ENCODE measurements at regions not wholly inside any gene's neighbourhood (a gene's known extent, or its start where the extent isn't known, plus 50 kb on each side); places are given as distances from the start of the nearest gene placed in this dataset.

GRCh38 chr21:26238646-26239045, 68.1 kb upstream of the APP start:
- TF ChIP-seq CTCF (conservative IDR thresholded peaks at IDR 0.05; ENCODE audit: low read depth in 2 of 2) (no peak), EZH2phosphoT487 (IDR thresholded peaks at IDR 0.05; ENCODE audit: unreplicated experiment) (no peak), CREB1 (CRISPR knock-in tag; IDR thresholded peaks at IDR 0.05; ENCODE audit: low read depth) (no peak), POLR2AphosphoS5 (IDR thresholded peaks at IDR 0.05; ENCODE audit: low read depth) (no peak), EZH2 (IDR thresholded peaks at IDR 0.05; ENCODE audit: low read depth, unreplicated experiment) (no peak), NANOG (IDR thresholded peaks at IDR 0.05; ENCODE audit: borderline replicate concordance) (no peak), ZNF114 (CRISPR knock-in tag; IDR thresholded peaks at IDR 0.05) (no peak), REST (IDR thresholded peaks at IDR 0.05; ENCODE audit: unreplicated experiment) (no peak), STAT1 (IDR thresholded peaks at IDR 0.05; ENCODE audit: unreplicated experiment) (no peak), JUNB (IDR thresholded peaks at IDR 0.05; ENCODE audit: unreplicated experiment) (no peak)

All from GM23338 (cell line).